NCI-H1436 treated with DMSO at 0.1 percent for 48 hours (cell line): ENCODE measurements at regions not wholly inside any gene's neighbourhood (a gene's known extent, or its start where the extent isn't known, plus 50 kb on each side); places are given as distances from the start of the nearest gene placed in this dataset.

Experiments
- DNase-seq: peaks from one replicate; lab custom pipeline; 2025; lab: John Stamatoyannopoulos, UW

GRCh38 chr3:157807280-157807679, 298.9 kb downstream of the SHOX2 start:
- no peak for DNase-seq

GRCh38 chr3:157805538-157805937, 300.7 kb downstream of the SHOX2 start:
- DNase-seq: no peak

GRCh38 chr3:157794771-157795170, 291.6 kb upstream of the VEPH1 start:
- DNase-seq: no peak

GRCh38 chr3:157793745-157794144, 290.5 kb upstream of the VEPH1 start:
- no peak for DNase-seq

- DNase-seq: no peak
Observed at GRCh38 chr3:157789162-157789561, 285.9 kb upstream of the VEPH1 start.

GRCh38 chr3:157786618-157787017, 283.4 kb upstream of the VEPH1 start:
- DNase-seq: no peak

- DNase-seq: no peak
Observed at GRCh38 chr3:157786211-157786610, 283.0 kb upstream of the VEPH1 start.

GRCh38 chr3:157785102-157785826, 282.0 kb upstream of the VEPH1 start:
- DNase-seq: no peak

GRCh38 chr3:157782236-157782635, 279.0 kb upstream of the VEPH1 start:
- DNase-seq: no peak

GRCh38 chr3:157776861-157777260, 273.6 kb upstream of the VEPH1 start:
- no peak for DNase-seq

GRCh38 chr3:157775446-157775845, 272.2 kb upstream of the VEPH1 start:
- no peak for DNase-seq

GRCh38 chr3:157769378-157769777, 266.2 kb upstream of the VEPH1 start:
- DNase-seq: no peak

- no peak for DNase-seq
Observed at GRCh38 chr3:157767607-157768006, 264.4 kb upstream of the VEPH1 start.

GRCh38 chr3:157763644-157764043, 260.4 kb upstream of the VEPH1 start:
- DNase-seq: no peak

GRCh38 chr3:157759311-157759710, 256.1 kb upstream of the VEPH1 start:
- DNase-seq: no peak

- DNase-seq: no peak
Observed at GRCh38 chr3:157755233-157755632, 252.0 kb upstream of the VEPH1 start.

GRCh38 chr3:157754451-157754850, 251.2 kb upstream of the VEPH1 start:
- no peak for DNase-seq

- no peak for DNase-seq
Observed at GRCh38 chr3:157753787-157754136, 250.5 kb upstream of the VEPH1 start.

GRCh38 chr3:157752956-157753786, 250.0 kb upstream of the VEPH1 start:
- DNase-seq: no peak

- no peak for DNase-seq
Observed at GRCh38 chr3:157752554-157752953, 249.3 kb upstream of the VEPH1 start.

- no peak for DNase-seq
Observed at GRCh38 chr3:157751386-157751785, 248.2 kb upstream of the VEPH1 start.

- DNase-seq: no peak
Observed at GRCh38 chr3:157746391-157746790, 243.2 kb upstream of the VEPH1 start.

GRCh38 chr3:157741607-157742006, 238.4 kb upstream of the VEPH1 start:
- DNase-seq: no peak

- no peak for DNase-seq
Observed at GRCh38 chr3:157738441-157738840, 235.2 kb upstream of the VEPH1 start.
